ENCODE measurements at regions not wholly inside any gene's neighbourhood (a gene's known extent, or its start where the extent isn't known, plus 50 kb on each side); places are given as distances from the start of the nearest gene placed in this dataset.

DNA sequence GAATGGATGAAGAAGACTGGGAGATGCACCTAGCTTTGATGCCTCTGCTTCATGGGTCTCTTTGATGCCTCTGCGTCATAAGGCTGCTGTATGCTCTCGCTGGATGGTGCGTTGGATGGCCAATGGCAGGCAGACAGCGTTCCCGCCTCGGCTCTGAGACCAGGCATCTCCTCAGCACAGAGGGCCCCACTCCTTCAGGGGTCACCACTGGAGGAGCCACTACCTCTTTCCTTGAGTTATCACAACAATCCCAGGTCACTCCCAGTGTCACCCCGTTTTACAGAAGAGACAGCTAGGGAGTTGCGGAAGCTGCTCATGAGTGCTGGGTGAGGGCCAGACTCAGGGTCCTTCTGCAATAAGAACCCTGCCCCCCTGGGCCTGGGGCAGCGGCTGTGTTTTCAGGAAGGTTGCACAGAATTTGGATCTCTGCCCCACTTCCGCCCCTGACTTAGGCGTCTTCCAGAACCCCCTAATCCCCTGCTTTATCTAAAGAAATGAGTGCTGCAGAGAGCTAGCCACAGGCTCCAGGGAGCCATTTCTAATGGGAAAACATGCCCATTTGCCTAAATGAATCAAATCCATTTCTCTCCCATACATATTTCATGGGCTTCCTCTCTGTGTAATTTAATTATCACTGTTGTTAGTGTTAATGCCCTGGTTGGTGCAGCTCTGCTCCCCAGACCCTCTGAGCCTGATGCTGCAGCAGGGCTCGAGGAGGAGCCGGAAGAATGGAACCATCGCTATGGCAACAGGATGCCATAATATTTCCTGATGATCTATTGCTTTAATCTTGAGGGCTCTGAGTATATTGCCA lies 131.8 kb upstream of the HS6ST1 start:
- peaks cover 4% of the 10 kb centered on the region for H3K4me1 ChIP-seq
- peaks cover 8% of the 10 kb centered on the region for H3K27me3 ChIP-seq (ENCODE audit: low read depth)
- no peak overlapping the region for H3K27ac ChIP-seq (replicated peaks)
- intact Hi-C loops (cut with micrococcal nuclease) = no loop called here
- DNase-seq = no peak
- no peak overlapping the region for H3K4me3 ChIP-seq
- TF ChIP-seq, protein P1, sequence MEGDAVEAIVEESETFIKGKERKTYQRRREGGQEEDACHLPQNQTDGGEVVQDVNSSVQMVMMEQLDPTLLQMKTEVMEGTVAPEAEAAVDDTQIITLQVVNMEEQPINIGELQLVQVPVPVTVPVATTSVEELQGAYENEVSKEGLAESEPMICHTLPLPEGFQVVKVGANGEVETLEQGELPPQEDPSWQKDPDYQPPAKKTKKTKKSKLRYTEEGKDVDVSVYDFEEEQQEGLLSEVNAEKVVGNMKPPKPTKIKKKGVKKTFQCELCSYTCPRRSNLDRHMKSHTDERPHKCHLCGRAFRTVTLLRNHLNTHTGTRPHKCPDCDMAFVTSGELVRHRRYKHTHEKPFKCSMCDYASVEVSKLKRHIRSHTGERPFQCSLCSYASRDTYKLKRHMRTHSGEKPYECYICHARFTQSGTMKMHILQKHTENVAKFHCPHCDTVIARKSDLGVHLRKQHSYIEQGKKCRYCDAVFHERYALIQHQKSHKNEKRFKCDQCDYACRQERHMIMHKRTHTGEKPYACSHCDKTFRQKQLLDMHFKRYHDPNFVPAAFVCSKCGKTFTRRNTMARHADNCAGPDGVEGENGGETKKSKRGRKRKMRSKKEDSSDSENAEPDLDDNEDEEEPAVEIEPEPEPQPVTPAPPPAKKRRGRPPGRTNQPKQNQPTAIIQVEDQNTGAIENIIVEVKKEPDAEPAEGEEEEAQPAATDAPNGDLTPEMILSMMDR (IDR thresholded peaks at IDR 0.05; ENCODE audit: borderline replicate concordance) = no peak
- no peaks in the 10 kb centered on the region for H3K9me3 ChIP-seq (replicated peaks)
- H3K36me3 ChIP-seq = no peaks in the 10 kb centered on the region

DNA sequence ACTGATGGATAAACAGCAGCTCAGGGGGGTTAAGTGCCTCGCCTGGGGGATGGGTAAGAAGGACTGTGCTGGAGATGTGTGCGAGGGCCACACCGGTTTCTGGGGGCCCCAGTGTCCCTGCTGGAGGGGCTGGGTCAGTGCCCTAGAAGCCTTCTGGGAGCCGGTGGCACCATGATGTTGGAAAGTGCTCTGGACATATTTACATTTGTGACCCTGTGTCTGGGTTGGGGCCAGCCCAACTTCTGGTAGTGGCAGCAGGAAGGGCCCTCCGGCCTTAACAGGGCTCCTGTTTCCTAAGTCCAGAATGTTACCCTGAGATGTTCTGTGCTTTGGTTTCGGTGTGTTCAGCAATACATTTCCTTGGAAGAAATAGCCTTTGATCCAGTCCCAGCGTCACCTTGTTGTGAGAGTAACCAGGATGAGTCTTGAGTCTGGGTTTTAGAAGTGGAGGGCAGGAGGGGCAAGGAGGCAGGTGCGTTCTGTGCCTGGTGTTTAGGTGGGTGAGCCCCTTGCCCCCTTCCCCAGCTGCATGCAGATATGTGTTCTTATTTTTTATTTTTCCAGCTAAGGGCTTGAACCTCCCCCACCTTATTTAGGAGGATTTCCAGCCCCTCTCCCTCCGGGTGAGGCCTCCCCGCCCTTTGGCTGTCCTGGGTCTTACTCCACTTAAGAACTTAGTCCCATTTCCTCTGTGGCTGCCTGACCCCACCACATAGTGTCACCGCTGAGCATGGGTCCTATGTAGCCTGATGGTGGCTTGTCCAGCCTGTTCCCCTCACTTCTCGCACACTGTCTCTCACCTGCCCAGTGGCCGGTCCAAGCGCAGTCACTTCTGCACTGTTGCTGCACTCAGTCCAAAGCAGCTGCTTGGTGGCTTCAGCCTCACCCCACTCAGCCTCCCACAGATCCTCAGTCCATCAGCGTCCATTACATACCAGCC lies 132.7 kb upstream of the HS6ST1 start:
- Histone ChIP-seq H3K27ac (replicated peaks) (no peak overlapping the region), H3K36me3 (no peaks in the 10 kb centered on the region), H3K9me3 (replicated peaks) (no peaks in the 10 kb centered on the region), H3K27me3 (ENCODE audit: low read depth) (peaks cover 8% of the 10 kb centered on the region), H3K4me3 (no peak overlapping the region), H3K4me1 (no peaks in the 10 kb centered on the region)
- TF ChIP-seq, protein P1 (IDR thresholded peaks at IDR 0.05; ENCODE audit: borderline replicate concordance) = no peak
- intact Hi-C loops (cut with micrococcal nuclease) = no loop called here
- DNase-seq = no peak

DNA sequence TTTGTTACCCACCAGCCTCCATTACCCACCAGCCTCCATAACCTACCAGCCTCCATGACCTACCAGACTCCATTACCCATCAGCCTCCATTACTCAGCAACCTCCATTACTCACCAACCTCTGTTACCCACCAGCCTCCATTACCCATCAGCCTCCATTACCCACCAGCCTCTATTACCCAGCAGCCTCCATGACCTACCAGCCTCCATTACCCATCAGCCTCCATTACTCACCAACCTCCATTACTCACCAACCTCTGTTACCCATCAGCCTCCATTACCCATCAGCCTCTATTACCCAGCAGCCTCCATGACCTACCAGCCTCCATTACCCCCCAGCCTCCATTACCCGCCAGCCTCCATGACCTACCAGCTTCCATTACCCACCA lies 133.3 kb upstream of the HS6ST1 start:
- peaks cover 8% of the 10 kb centered on the region for H3K27me3 ChIP-seq (ENCODE audit: low read depth)
- DNase-seq = no peak
- TF ChIP-seq, protein P1 (IDR thresholded peaks at IDR 0.05; ENCODE audit: borderline replicate concordance) = no peak
- intact Hi-C loops (cut with micrococcal nuclease) = no loop called here
- H3K27ac ChIP-seq (replicated peaks) = no peak overlapping the region
- H3K4me3 ChIP-seq = no peak overlapping the region
- H3K36me3 ChIP-seq = no peaks in the 10 kb centered on the region
- H3K9me3 ChIP-seq (replicated peaks) = no peaks in the 10 kb centered on the region
- no peaks in the 10 kb centered on the region for H3K4me1 ChIP-seq

DNA sequence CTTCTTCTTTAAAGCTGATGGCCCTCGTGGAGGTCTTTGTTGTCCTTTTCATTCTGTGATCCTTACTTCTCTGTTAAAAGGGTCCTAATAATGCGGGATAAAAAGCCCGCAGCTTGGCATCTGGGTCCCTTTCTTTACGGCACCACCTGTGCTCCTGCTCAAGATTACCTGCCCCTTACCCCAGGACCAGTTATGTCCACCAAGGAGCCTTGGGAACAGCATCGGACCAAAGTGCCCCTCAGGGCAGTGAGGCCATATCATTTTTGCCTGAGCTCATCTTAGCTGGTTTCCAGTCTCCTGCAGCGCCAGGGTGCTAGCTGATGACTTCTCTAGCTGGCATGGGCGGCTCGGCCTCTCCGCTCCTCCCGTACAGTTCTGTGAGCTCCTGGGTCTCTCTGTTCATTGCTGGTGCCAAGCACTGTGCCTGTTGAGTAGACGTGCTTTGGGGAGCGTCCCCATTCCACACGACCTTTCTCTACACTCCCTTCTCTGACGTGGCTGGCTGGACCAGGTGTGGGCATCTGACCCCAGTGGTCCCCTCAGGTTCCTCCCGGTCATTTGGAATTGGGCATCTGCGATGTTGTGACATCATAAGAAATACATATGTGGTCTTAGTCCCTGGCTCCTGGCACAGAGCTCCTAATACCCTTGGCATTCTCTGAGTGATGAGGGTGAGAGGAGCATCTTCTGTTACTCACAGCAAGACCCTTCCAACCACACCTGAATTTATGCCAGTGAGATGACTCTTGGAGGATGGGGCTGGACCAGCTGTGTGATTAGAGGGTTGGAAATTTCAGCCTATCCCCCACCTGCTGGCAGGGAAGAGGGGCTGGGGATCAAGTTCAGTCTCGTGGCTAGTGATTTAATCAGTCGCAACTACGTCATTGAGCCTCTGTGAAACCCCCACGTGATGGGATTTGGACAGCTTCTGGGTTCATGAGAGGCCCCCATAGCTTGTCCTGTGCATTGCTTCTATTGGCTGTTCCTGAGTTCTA lies 134.2 kb upstream of the HS6ST1 start:
- Histone ChIP-seq H3K27ac (replicated peaks) (no peak overlapping the region), H3K9me3 (replicated peaks) (no peaks in the 10 kb centered on the region), H3K27me3 (ENCODE audit: low read depth) (peaks cover 8% of the 10 kb centered on the region), H3K36me3 (no peaks in the 10 kb centered on the region), H3K4me3 (no peak overlapping the region), H3K4me1 (no peaks in the 10 kb centered on the region)
- TF ChIP-seq, protein P1 (IDR thresholded peaks at IDR 0.05; ENCODE audit: borderline replicate concordance) = no peak
- intact Hi-C loops (cut with micrococcal nuclease) = no loop called here
- DNase-seq = no peak

Measured in left ventricle myocardium inferior (tissue), 1 donor.